NCI-H69 (cell line): ENCODE measurements at regions not wholly inside any gene's neighbourhood (a gene's known extent, or its start where the extent isn't known, plus 50 kb on each side); places are given as distances from the start of the nearest gene placed in this dataset.
"Not testable (repeated sequence)": the region's sequence is repeated elsewhere in the genome, so short reads cannot be mapped to it uniquely, and the experiment has no call there.

Experiments
- DNase-seq: peaks from one replicate; lab custom pipeline; 2025; lab: John Stamatoyannopoulos, UW

- no peak for DNase-seq
Measured at GRCh38 chr9:2243666-2244555, 228.8 kb downstream of the SMARCA2 start.

- no peak for DNase-seq
Measured at GRCh38 chr9:2247340-2247739, 232.2 kb downstream of the SMARCA2 start.

DNA sequence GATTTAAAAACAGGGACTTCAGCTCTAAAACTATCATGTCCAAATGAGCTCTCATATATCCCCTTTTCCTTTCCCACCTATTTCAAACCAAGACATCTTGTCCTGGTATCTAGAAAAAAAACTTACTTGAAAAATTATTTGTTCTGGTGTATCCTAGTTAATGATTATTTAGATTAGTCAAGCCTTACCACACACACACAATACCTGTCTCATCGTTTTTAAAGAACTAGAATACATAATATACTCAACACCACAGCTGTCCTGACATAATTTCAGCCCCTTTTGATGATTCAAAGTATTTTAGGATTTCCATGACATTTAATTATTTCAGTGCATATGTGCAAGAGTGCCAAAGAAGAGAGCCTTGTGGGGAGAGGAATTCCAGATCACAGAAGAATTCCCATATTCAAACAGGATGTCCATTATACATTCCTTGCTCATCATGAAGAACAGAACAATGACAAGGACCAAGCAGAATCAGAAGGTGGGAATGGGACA is 233.7 kb downstream of the SMARCA2 start:
- no peak for DNase-seq

- peak; percentile 43 for DNase-seq
Measured at GRCh38 chr9:2253636-2254580, 238.8 kb downstream of the SMARCA2 start.

DNA sequence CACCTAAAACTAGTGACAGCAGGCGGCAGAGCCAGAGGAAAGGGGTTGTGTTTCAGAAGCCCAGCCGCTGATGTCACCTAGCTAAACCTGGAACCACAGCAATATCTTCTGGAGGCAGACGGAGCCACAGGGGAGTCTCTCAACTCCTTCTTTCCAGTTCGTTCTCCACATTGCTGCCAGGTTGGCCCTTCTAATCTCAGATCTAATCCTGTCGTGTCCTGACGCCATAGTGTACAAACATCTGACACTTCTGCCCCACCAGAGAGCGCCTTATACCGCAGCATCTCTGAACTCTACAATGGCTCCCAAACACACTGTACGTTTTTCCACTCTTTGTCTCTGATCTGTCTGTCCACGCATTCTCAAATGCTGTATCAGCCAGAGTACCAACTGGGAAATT is 240.0 kb downstream of the SMARCA2 start:
- no peak for DNase-seq

DNA sequence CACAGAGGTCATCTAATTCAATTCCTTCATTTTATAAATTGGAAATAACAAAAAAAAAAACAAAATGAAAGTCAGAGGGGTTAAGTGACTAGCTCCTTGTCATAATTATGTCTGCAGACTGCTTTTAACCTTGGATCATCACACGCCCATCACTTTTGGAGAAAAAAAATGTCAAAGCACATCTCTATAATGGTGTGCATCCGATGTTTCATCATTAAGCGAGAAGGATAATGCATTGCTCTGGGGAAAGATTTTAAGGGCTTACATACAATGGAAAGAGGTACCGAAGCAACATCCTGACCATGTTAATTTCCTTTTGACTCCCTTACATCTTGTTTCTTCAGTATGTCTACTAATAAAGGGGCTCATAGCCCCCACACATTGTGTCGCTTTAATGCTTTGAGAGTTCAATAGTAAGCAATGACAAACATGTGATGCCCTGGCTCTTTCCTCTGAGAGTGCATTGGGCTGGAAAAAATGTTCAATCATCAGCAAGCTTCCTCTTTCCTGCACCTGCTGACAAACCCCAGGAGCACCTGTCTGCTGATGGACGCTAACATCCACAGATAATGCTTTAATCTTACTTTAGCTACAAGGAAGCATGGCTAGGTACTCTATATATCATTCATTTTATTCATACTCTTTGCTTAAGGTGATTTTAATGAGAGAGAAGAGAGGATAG is 242.2 kb downstream of the SMARCA2 start:
- peak; percentile 54 for DNase-seq

DNA sequence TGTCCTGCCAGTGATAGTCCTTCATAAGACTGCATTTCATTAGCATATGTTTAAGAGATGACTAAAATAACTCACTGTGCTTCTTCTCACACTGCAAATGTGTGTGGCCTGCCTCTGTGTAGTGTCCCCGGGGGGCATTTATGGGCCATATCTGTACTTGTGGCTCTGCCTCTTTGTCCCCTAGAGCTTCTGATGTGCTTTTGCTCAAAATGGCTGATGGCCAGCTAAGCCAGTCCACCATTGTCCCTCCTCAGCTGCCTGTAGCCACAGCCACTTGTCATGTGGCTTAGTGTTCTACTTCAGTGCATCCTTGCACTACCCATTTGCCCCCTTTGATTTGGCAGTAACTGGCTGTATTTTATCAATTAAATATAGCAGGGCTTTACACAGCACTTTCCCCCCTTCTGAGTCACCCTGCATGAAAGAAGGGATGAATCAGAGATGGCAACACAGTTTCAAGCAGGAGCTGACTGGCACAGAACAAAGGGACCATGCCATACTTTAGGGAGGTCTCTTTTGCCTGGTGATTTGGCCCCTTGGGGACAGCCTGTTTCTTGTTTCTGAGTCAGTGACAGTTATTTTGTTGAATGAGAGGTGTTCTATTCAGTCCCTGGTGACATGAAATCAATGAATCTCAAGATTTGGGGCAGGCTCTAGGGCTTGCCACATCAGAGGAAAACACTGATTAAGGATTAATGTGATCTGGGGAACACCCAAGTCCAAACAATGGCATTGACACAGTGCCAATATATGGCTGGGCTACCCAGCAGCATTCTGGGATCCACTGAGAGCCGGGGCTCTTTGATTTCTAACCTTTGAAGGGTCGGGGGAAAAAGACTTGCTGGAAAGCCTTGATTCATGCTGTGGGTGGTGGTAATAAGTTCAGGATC is 245.5 kb downstream of the SMARCA2 start:
- peak; percentile 86 for DNase-seq

GRCh38 chr9:2261421-2262103 is 246.4 kb downstream of the SMARCA2 start:
- DNase-seq: no peak

DNA sequence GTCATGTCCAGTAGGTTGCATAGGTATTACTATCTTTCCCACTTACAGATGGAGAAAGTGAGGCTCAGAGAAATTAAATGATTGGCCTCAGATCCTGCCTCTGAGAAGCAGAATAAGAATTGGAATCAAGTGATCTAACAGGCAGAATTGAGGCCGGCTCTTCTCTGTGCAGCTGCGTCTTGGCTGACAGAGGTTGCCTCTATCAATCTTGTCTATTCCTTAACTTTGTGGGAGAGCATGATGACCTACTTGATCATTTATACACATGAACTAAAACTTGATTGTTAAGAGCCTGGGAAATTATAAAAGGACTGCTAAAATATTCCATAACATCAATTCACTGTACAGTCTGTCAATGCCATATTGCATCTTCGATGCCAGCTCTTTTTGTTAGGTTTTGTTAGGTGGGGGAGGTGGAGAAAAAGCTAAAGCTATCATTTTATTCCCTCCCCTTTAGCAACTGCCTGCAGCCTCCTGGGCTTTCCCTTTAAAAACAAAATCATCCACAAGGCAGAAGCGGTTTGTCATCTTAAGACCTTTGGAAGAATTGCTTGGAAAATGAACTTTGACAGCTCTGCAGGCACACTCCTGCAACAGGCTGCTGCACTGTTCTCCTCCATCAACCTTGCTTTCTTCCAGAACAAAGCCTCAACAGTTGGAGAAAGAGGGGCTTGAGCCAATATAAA is 247.4 kb downstream of the SMARCA2 start:
- peak; percentile 20 for DNase-seq

- DNase-seq: no peak
Measured at GRCh38 chr9:2263111-2263510, 248.0 kb downstream of the SMARCA2 start.

GRCh38 chr9:2263665-2264064 is 248.5 kb downstream of the SMARCA2 start:
- DNase-seq: no peak

DNA sequence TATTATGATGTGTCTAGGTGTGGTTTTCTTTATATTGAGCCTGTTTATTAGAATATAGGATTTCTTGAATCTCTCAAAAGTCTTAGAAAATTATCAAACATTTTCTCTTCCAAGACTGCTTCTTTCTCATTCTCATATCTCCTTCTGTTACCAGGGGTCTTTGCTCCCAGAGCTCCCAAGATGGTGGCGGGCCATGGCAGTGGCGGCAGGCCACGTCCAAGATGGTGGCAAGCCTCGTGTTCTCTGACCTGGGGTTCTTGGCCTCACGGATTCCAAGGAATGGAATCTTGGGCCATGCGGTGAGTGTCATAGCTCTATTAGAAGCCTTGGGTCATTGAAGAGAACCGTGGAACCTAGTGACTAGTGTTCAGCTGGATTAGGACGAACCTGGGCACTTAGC is 248.9 kb downstream of the SMARCA2 start:
- no peak for DNase-seq

DNA sequence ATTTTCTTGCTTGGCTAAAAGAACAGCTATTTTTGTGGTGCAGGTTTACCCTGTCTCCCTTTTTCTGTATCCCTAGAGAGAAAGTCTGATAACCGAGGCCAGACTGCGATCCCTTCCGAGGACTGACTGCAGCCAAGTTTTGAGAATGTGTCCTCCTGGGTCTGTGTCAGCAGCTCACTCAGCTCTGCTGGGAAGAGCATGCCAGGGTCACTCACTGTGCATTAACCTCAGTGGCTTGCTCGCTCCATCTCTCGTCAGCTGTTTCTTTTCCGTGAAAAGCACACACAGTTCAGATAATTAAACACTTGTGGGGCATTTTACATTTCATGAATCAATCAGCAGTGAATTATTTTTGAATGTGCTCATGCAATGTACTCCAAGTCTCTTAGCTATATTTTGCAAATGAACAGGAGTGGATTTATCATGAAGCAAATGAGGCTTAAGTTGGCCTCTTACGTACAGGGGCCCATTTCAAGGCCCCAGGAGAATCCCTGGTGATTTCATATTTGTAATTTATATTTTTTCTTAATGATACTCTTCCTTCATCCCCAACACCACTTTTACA is 252.1 kb downstream of the SMARCA2 start:
- no peak for DNase-seq

DNA sequence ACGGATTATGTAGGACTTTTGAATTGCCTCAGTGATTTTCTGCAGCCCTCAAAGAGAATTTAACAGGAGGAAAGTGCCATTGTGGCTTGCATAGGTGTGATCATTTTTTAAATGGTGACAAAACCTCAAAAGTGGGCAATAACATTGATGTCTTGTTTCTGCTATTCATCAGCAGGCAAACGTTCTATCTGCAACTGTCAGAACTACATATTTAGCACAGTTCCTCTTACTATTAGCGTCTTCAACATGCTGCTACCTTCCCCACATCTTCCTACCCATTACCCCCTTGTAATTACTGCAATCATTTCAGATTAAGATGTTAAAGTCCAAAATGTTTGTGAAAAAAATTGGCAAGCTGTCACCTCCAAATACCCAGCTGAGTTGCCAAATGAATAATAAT is 254.6 kb downstream of the SMARCA2 start:
- DNase-seq: no peak

GRCh38 chr9:2270565-2270964 is 255.4 kb downstream of the SMARCA2 start:
- DNase-seq: no peak

DNA sequence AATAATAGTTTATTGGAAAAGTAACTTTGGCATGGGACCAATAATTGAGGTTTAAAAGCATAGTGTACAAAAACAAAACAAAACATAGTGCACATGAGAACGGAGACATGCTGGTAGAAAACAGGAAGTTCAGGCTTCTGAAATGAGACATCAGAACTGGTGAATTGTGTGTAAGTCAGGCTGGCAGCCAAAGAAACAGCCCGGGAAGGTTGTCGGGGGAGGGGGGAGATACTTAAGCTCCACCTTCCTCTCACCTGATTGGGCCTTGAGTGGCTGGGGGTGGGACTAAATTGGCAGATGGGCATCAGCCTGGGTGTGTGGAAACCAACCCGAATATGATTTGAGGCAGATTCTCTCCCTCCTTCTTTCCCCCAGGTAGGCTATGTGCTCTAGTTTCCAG is 256.3 kb downstream of the SMARCA2 start:
- peak; percentile 14 for DNase-seq

DNA sequence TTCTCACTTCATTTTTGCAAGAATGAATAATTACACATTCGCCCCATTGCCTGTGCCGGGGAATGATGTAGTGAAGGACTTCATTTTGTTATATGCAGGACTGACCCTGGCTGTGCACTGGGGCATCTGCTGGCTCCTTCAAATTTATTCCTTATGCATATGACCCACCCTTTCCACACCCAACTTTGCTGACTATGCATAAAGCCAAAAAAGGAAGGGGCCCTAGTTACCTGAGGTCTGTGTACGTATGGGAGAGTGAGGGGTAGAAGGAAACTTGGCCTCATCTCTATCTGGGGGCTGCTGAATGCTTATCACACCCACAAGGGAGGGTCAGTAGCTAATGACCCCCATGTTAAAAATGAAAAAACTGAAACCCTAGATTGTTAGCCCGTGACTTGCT is 259.6 kb downstream of the SMARCA2 start:
- no peak for DNase-seq

GRCh38 chr9:2276296-2276695 is 261.1 kb downstream of the SMARCA2 start:
- no peak for DNase-seq

DNA sequence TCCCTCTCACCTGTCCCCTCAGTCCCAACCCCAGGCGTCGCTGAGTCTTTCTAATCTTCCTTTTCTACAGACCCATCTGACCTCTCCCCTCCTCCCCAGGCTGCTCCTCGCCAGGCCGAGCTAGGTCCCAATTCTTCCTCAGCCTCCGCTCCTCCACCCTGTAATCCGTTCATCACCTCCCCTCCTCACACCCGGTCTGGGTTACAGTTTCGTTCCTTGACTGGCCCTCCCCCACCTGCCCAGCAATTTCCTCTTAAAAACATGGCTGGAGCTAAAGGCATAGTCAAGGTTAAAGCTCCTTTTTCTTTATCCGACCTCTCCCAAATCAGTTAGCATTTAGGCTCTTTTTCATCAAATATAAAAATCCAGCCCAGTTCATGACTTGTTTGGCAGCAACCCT is 262.0 kb downstream of the SMARCA2 start:
- not testable (repeated sequence) for DNase-seq
